Gastroesophageal sphincter (tissue), 4 donors: ENCODE measurements at regions not wholly inside any gene's neighbourhood (a gene's known extent, or its start where the extent isn't known, plus 50 kb on each side); places are given as distances from the start of the nearest gene placed in this dataset.

Experiments
- ATAC-seq: fragments of 150-250 bp; one replicate; pipeline ENCODE4 v1.9.1; 2016; ENCODE audit warnings: mild to moderate bottlenecking, moderate library complexity
- H3K27ac ChIP-seq, 4 donors: fragments of 200-600 bp; sonication (generic) in 3 of 4; 1 replicate in 3 of 4; 2 replicates in 1 of 4; pipeline ENCODE4 v1.5.1; 2016 to 2019
- H3K27me3 ChIP-seq: fragments of 200-600 bp; sonication (generic); one replicate; pipeline ENCODE4 v1.5.1; 2019
- H3K36me3 ChIP-seq, 2 donors: fragments of 200-600 bp; sonication (generic); one replicate each; pipeline ENCODE4 v1.5.1; 2019; ENCODE audit warnings: control low read depth in 1 of 2
- H3K4me1 ChIP-seq, 3 donors: fragments of 200-600 bp; sonication (generic); 1 replicate in 2 of 3; 2 replicates in 1 of 3; pipeline ENCODE4 v1.5.1; 2016 to 2019; ENCODE audit warnings: control low read depth in 2 of 3
- H3K4me3 ChIP-seq, 2 donors: fragments of 200-600 bp; sonication (generic); one replicate each; pipeline ENCODE4 v1.5.1; 2019; ENCODE audit warnings: mild to moderate bottlenecking in 1 of 2, moderate library complexity in 1 of 2
- H3K9me3 ChIP-seq, 3 donors: fragments of 200-600 bp; sonication (generic); one replicate each; pipeline ENCODE4 v1.5.1; 2017 to 2019; ENCODE audit warnings: control low read depth in 2 of 3
- CTCF ChIP-seq, 4 experiments: fragments of 200-600 bp in 2 of 4; fragments of 450-650 bp in 2 of 4; sonication (generic) in 1 of 4; IDR thresholded peaks; one replicate each; pipeline ENCODE4 v1.5.1; 2017 to 2019; ENCODE audit warnings: antibody characterized with exemption in 4 of 4, mild to moderate bottlenecking in 2 of 4, moderate library complexity in 2 of 4
- EP300 ChIP-seq: sonication (generic); formaldehyde crosslinking; IDR thresholded peaks from one replicate; pipeline ENCODE4 v1.6.1; 2017; ENCODE audit warnings: antibody characterized with exemption, mild to moderate bottlenecking
- POLR2A ChIP-seq, 2 donors: fragments of 450-650 bp; IDR thresholded peaks; one replicate each; pipeline ENCODE4 v1.6.1; 2017; ENCODE audit warnings: antibody characterized with exemption in 2 of 2, mild to moderate bottlenecking in 2 of 2, moderate library complexity in 1 of 2
- POLR2AphosphoS5 ChIP-seq: sonication (generic); formaldehyde crosslinking; IDR thresholded peaks from one replicate; pipeline ENCODE4 v1.6.1; 2017; ENCODE audit warnings: antibody characterized with exemption
- WGBS, 2 donors: methylation state at CpG; one replicate each; pipeline ENCODE4 v1.1.5; 2018; ENCODE audit warnings: low coverage in 1 of 2; 5-methylcytosine and 5-hydroxymethylcytosine counted together

- 88 to 90% methylated on average over 5 of the region's 5 CpGs for WGBS, 2 donors
- ATAC-seq, result no peak
- H3K36me3 ChIP-seq, result no peaks in the 10 kb centered on the region
- no peaks in the 10 kb centered on the region for H3K27me3 ChIP-seq
- H3K27ac ChIP-seq, result no peak overlapping the region
- no peak for TF ChIP-seq EP300
- no peak for TF ChIP-seq POLR2AphosphoS5
- no peak for TF ChIP-seq POLR2A (IDR thresholded peaks at IDR 0.05)
- no peak for TF ChIP-seq CTCF (IDR thresholded peaks at IDR 0.05)
- H3K4me1 ChIP-seq, result peaks cover 0 to 9% (median 0%) of the 10 kb centered on the region in 3 donors
- H3K4me3 ChIP-seq, result no peak overlapping the region
- peaks cover 0 to 7% (median 0%) of the 10 kb centered on the region in 3 donors for H3K9me3 ChIP-seq
These were observed 566.4 kb upstream of the FLRT2 start for GRCh38 chr14:84963518-84963917.

- TF ChIP-seq EP300, result no peak
- no peak for TF ChIP-seq CTCF (IDR thresholded peaks at IDR 0.05)
- TF ChIP-seq POLR2A (IDR thresholded peaks at IDR 0.05), result no peak
- no peak for TF ChIP-seq POLR2AphosphoS5
- Histone ChIP-seq H3K27ac (no peak overlapping the region), H3K36me3 (no peaks in the 10 kb centered on the region), H3K27me3 (no peaks in the 10 kb centered on the region), H3K4me1 (peaks cover 0 to 9% (median 0%) of the 10 kb centered on the region in 3 donors), H3K4me3 (no peak overlapping the region), H3K9me3 (no peaks in the 10 kb centered on the region)
- no peak for ATAC-seq
- 81 to 92% methylated on average over 4 of the region's 4 CpGs for WGBS, 2 donors
These were observed 564.7 kb upstream of the FLRT2 start for GRCh38 chr14:84965279-84965678.

GRCh38 chr14:84969501-84969900, 560.4 kb upstream of the FLRT2 start:
- Histone ChIP-seq H3K36me3 (no peaks in the 10 kb centered on the region), H3K4me3 (no peak overlapping the region), H3K27ac (no peak overlapping the region), H3K4me1 (no peaks in the 10 kb centered on the region), H3K27me3 (no peaks in the 10 kb centered on the region), H3K9me3 (no peaks in the 10 kb centered on the region)
- WGBS, 2 donors, result 95% methylated on average over 4 of the region's 4 CpGs; no CpG with 5 or more reads in 1 of the 2 donors
- no peak for TF ChIP-seq EP300
- no peak for TF ChIP-seq CTCF (IDR thresholded peaks at IDR 0.05)
- TF ChIP-seq POLR2A (IDR thresholded peaks at IDR 0.05), result no peak
- TF ChIP-seq POLR2AphosphoS5, result no peak
- ATAC-seq, result no peak

- 53 to 63% methylated on average over 2 of the region's 2 CpGs for WGBS, 2 donors
These were observed 554.6 kb upstream of the FLRT2 start for GRCh38 chr14:84975241-84975902.

More at GRCh38 chr14:84975241-84975902, 554.6 kb upstream of the FLRT2 start:
- Histone ChIP-seq H3K9me3 (no peaks in the 10 kb centered on the region), H3K27ac (no peak overlapping the region), H3K36me3 (no peaks in the 10 kb centered on the region), H3K4me1 (no peaks in the 10 kb centered on the region), H3K27me3 (no peaks in the 10 kb centered on the region), H3K4me3 (no peak overlapping the region)
- TF ChIP-seq EP300, result no peak
- no peak for TF ChIP-seq CTCF (IDR thresholded peaks at IDR 0.05)
- TF ChIP-seq POLR2A (IDR thresholded peaks at IDR 0.05), result no peak
- TF ChIP-seq POLR2AphosphoS5, result no peak
- ATAC-seq, result no peak
